Lower lobe of right lung (tissue), 2 donors: ENCODE measurements at regions not wholly inside any gene's neighbourhood (a gene's known extent, or its start where the extent isn't known, plus 50 kb on each side); places are given as distances from the start of the nearest gene placed in this dataset.
A peak's percentile ranks its signal among the peaks of the same experiment; 100 is the strongest.

Source experiments
- ATAC-seq, 2 donors: fragments of 200-7000 bp; cut with Tn5 transposase; one replicate each; pipeline ENCODE4 v1.9.1; 2020 to 2022; ENCODE audit warnings: mild to moderate bottlenecking in 2 of 2, moderate library complexity in 2 of 2
- DNase-seq: peaks from one replicate; pipeline ENCODE4 v3.0.0-alpha.2; 2020
- H3K27ac ChIP-seq: fragments of 200-600 bp; one replicate; pipeline ENCODE4 v1.8.0; 2022
- H3K27me3 ChIP-seq: fragments of 200-600 bp; one replicate; pipeline ENCODE4 v1.8.0; 2022; ENCODE audit warnings: low read depth
- H3K36me3 ChIP-seq: fragments of 200-600 bp; one replicate; pipeline ENCODE4 v1.8.0; 2022; ENCODE audit warnings: mild to moderate bottlenecking
- H3K4me1 ChIP-seq: fragments of 200-600 bp; one replicate; pipeline ENCODE4 v1.8.0; 2022
- H3K4me3 ChIP-seq: fragments of 200-600 bp; one replicate; pipeline ENCODE4 v1.8.0; 2022; ENCODE audit warnings: mild to moderate bottlenecking
- H3K9me3 ChIP-seq: fragments of 200-600 bp; one replicate; pipeline ENCODE4 v1.8.0; 2022
- intact Hi-C: fragments of 100-400 bp; cut with DNase I; formaldehyde crosslinking; loops from one replicate; pipeline ENCODE4 v1.11.0; 2022
- TF ChIP-seq, protein P1 (sequence below): fragments of 200-600 bp; IDR thresholded peaks from one replicate; pipeline ENCODE4 v1.8.0; 2022; ENCODE audit warnings: antibody characterized with exemption, mild to moderate bottlenecking
- donor health status: DM: no; HTN: yes; CAD: no; lungs with severe emphysema.

DNA sequence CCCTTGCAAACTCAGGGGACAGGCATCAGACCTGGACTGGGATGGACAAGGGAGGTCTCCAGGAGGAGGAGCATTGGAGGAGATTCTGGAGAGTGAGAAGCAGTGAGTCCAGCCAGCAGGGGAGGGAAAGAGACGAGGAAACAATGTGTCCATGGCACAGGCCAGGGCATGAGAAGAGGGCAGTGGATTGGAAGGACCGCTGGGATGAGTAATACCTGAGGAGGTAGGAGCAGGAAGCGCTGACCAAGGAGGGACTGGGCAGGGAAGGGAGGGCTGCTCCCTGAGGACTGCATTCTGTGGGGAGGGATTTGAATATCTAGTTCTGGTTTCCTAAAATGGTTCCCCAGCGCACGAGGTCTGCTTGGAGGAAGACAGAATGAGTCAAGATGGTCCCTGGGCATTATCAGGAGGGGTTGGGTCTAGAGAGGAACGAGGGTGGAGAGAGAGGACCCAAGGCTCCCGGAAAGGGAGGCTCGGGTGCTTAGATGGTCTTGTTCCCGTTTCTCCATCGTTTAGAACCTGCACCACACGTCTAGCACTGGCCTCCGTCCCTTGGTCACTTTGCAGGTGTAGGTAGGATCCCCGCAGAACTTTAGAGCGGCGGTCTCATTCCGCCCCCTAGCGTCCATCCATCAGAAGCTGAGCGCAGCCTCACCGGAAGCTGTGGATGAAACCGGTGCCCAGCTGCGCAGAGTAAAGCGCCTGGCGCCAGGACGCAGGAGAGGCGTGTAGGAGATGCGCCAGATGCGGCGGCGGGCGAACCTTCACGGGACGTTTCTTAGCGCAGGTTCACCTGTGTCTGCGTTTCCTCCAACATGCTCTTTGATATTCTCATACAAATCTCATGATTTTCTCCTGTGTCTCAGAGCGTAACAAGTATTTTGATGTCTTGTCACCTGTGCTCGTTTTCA lies 190.7 kb upstream of the NDN start:
- intact Hi-C loops = loop anchor here (10.0 kb wide), 1 partner anchor 233 kb away; the partner anchor contains the start of gene MAGEL2
- TF ChIP-seq, protein P1, sequence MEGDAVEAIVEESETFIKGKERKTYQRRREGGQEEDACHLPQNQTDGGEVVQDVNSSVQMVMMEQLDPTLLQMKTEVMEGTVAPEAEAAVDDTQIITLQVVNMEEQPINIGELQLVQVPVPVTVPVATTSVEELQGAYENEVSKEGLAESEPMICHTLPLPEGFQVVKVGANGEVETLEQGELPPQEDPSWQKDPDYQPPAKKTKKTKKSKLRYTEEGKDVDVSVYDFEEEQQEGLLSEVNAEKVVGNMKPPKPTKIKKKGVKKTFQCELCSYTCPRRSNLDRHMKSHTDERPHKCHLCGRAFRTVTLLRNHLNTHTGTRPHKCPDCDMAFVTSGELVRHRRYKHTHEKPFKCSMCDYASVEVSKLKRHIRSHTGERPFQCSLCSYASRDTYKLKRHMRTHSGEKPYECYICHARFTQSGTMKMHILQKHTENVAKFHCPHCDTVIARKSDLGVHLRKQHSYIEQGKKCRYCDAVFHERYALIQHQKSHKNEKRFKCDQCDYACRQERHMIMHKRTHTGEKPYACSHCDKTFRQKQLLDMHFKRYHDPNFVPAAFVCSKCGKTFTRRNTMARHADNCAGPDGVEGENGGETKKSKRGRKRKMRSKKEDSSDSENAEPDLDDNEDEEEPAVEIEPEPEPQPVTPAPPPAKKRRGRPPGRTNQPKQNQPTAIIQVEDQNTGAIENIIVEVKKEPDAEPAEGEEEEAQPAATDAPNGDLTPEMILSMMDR = peak; percentile 63
- DNase-seq = peak; percentile 51

DNA sequence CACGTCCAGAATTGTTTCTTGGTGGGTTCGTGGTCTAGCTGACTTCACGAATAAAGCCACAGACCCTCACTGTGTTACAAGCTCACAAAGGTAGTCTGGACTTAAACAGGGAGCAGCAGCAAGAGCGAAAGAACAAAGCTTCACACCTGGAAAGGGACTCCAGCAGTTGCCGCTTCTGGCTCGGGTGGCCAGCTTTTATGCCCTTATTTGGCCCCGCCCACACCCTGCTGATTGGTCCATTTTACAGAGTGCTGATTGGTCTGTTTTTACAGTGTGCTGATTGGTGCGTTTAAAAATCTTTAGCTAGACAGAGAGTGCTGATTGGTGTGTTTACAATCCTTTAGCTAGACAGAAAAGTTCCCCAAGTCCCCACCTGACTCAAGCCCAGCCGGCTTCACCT lies 194.2 kb upstream of the NDN start:
- ATAC-seq = no peak
- H3K27me3 ChIP-seq = no peaks in the 10 kb centered on the region
- intact Hi-C loops = no loop called here
- DNase-seq = no peak
- no peaks in the 10 kb centered on the region for H3K9me3 ChIP-seq
- H3K4me1 ChIP-seq = no peaks in the 10 kb centered on the region
- H3K27ac ChIP-seq = no peak overlapping the region
- TF ChIP-seq, protein P1 = no peak
- no peak overlapping the region for H3K4me3 ChIP-seq
- no peaks in the 10 kb centered on the region for H3K36me3 ChIP-seq

More for the DNA sequence above, 190.7 kb upstream of the NDN start:
- no peak overlapping the region for H3K27ac ChIP-seq
- H3K27me3 ChIP-seq = no peaks in the 10 kb centered on the region
- ATAC-seq = peak; percentile 71 to 84
- no peaks in the 10 kb centered on the region for H3K4me1 ChIP-seq
- H3K4me3 ChIP-seq = no peak overlapping the region
- no peaks in the 10 kb centered on the region for H3K9me3 ChIP-seq
- H3K36me3 ChIP-seq = no peaks in the 10 kb centered on the region

DNA sequence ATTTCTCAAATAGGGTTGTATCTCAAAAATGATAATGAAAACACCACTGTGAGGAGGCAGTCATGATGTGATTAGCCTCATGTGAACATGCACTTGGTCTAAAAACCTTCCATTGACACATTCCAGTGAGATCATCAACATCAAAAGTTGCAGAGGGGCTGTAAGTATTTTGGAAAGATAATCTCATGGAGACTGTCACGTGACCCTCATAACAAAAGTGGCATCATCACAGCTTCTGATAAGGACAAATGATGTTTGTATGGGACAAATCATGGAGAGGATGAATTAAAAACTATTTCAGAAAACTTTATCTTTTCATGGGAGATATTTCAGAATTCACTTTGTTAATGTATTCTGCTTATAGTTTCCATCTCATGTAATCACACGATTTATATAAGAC lies 203.1 kb upstream of the NDN start:
- DNase-seq (no peak), ATAC-seq (no peak)
- Histone ChIP-seq H3K4me1 (no peaks in the 10 kb centered on the region), H3K4me3 (no peak overlapping the region), H3K9me3 (no peaks in the 10 kb centered on the region), H3K27me3 (no peaks in the 10 kb centered on the region), H3K27ac (no peak overlapping the region), H3K36me3 (no peaks in the 10 kb centered on the region)
- TF ChIP-seq, protein P1 = no peak
- intact Hi-C loops = no loop called here

DNA sequence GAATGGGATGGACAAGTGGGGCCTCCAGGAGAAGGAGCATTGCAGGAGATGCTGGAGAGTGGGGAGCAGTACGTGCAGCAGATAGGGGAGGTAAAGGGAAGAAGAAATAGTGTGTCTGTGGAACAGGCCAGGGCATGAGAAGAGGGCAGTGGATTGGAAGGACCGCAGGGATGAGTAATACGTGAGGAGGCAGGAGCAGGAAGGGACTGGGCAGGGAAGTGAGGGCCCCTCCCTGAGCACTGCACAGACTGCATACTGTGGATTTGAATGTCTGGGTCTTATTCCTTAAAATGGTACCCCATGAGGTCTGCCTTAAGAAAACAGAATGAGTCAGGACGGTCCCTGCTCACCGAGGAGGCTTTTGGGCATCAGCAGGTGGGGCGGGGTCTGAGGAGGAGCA lies 210.0 kb upstream of the NDN start:
- ATAC-seq (peak in 1 of 2 donors; percentile 15), DNase-seq (no peak)
- Histone ChIP-seq H3K36me3 (no peaks in the 10 kb centered on the region), H3K4me3 (peak overlapping the region; percentile 27), H3K4me1 (no peaks in the 10 kb centered on the region), H3K27me3 (no peaks in the 10 kb centered on the region), H3K27ac (no peak overlapping the region), H3K9me3 (no peaks in the 10 kb centered on the region)
- TF ChIP-seq, protein P1 = no peak
- intact Hi-C loops = no loop called here

DNA sequence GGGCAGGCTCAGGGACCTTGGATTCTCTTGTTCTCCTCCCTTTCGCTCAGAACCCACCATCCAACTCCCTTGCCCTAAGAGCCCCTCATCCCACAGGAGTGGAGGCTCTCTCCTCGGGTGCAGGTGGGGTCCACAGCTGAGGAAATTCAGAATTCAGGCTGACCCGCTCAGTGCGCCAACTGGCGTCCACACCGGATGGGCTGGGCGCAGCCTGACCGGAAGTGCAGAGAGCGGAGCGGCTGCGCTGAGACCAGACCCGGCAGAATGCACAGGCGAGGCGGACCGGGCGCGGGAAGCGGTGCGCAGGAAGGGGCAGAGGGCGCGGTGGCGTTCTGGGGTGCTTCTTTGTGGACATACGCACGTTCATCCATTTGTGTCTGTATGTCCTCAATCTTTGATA lies 210.4 kb upstream of the NDN start:
- DNase-seq (no peak), ATAC-seq (peak; percentile 32 to 43)
- H3K4me1 ChIP-seq = no peaks in the 10 kb centered on the region
- H3K27ac ChIP-seq = no peak overlapping the region
- no peaks in the 10 kb centered on the region for H3K36me3 ChIP-seq
- TF ChIP-seq, protein P1 = no peak
- H3K4me3 ChIP-seq = peak overlapping the region; percentile 27
- no peaks in the 10 kb centered on the region for H3K9me3 ChIP-seq
- intact Hi-C loops = no loop called here
- H3K27me3 ChIP-seq = no peaks in the 10 kb centered on the region
